HCT116 (cell line): ENCODE measurements at regions not wholly inside any gene's neighbourhood (a gene's known extent, or its start where the extent isn't known, plus 50 kb on each side); places are given as distances from the start of the nearest gene placed in this dataset.

Experiments
- ATAC-seq: fragments of 200-7000 bp; cut with Tn5 transposase; 2 replicates; pipeline ENCODE4 v1.9.1; 2020; ENCODE audit warnings: mild to moderate bottlenecking, moderate library complexity
- BruUV-seq: library from RNA; stranded (reverse); fragments of 400-500 nt; replicated peaks from 2 replicates; lab custom pipeline; 2021; lab: Mats Ljungman, UMichigan
- CTCF ChIA-PET: fragments of 300-600 bp; sonication (Branson Sonifier 250); formaldehyde crosslinking; loops from one replicate; lab custom pipeline; 2021; ENCODE audit warnings: antibody characterized with exemption; lab: Charles Lee
- POLR2A ChIA-PET: fragments of 300-600, 350-600 bp; sonication (Branson Sonifier 250); formaldehyde crosslinking; loops from one replicate; lab custom pipeline; 2021; ENCODE audit warnings: antibody characterized with exemption; lab: Charles Lee
- RAD21 ChIA-PET, 2 experiments: fragments of 300-600 bp; sonication (Branson Sonifier 250); formaldehyde crosslinking; loops; one replicate each; lab custom pipeline; 2023; ENCODE audit warnings: low total read pairs in 2 of 2; ENCODE audit not compliant: uncharacterized antibody in 2 of 2, unreplicated experiment in 2 of 2, low non-redundant PET in 1 of 2; lab: Charles Lee
- DNase-seq: peaks from one replicate; pipeline ENCODE4 v3.0.0-alpha.2; 2010; ENCODE audit warnings: low read depth, low spot score
- H2AFZ ChIP-seq: fragments of 200-600 bp; shearing (Covaris generic), sonication (generic); 2 replicates; pipeline ENCODE4 v1.6.1; 2017; ENCODE audit warnings: low read depth, mixed run types, mixed read lengths, antibody characterized with exemption, low read length; ENCODE audit not compliant: poor library complexity, severe bottlenecking
- H3K27ac ChIP-seq: 2 replicates; pipeline ENCODE4 v1.5.1; 2012; ENCODE audit warnings: low read depth, low read length
- H3K27me3 ChIP-seq: fragments of 200-600 bp; sonication (generic); 2 replicates; pipeline ENCODE4 v1.6.1; 2016; ENCODE audit warnings: mixed run types, low read length, mixed read lengths; ENCODE audit not compliant: insufficient read depth
- H3K36me3 ChIP-seq, 2 experiments: fragments of 200-500 bp in 1 of 2; fragments of 200-600 bp in 1 of 2; sonication (Bioruptor generic) in 1 of 2; sonication (generic) in 1 of 2; 2 replicates each; pipeline versions ENCODE4 v1.5.1 to v1.6.1; 2014 to 2016; ENCODE audit warnings: low read length in 2 of 2, inconsistent platforms in 1 of 2, mixed read lengths in 1 of 2, mixed run types in 1 of 2; ENCODE audit not compliant: insufficient read depth in 2 of 2, control insufficient read depth in 1 of 2
- H3K4me1 ChIP-seq, 2 experiments: fragments of 200-600 bp in 1 of 2; sonication (generic) in 1 of 2; 2 replicates each; pipeline versions ENCODE4 v1.5.1 to v1.6.1; 2012 to 2017; ENCODE audit warnings: low read length in 2 of 2, inconsistent platforms in 1 of 2, mild to moderate bottlenecking in 1 of 2, mixed read lengths in 1 of 2, mixed run types in 1 of 2, moderate library complexity in 1 of 2; ENCODE audit not compliant: insufficient read depth in 2 of 2, control insufficient read depth in 1 of 2
- H3K4me2 ChIP-seq: fragments of 200-600 bp; sonication (generic); 2 replicates; pipeline ENCODE4 v1.6.1; 2017; ENCODE audit warnings: mixed run types, low read length, mixed read lengths
- H3K4me3 ChIP-seq, 2 experiments: fragments of 200-600 bp in 1 of 2; sonication (generic) in 1 of 2; replicated peaks in 1 of 2; 2 replicates each; pipeline ENCODE4 v1.5.1; 2011 to 2016; ENCODE audit warnings: low read length in 2 of 2, control low read depth in 1 of 2, low read depth in 1 of 2, mild to moderate bottlenecking in 1 of 2, mixed read lengths in 1 of 2, mixed run types in 1 of 2
- H3K79me2 ChIP-seq: fragments of 200-600 bp; sonication (generic); 2 replicates; pipeline ENCODE4 v1.6.1; 2017; ENCODE audit warnings: mild to moderate bottlenecking, mixed run types, low read length, moderate library complexity, mixed read lengths; ENCODE audit not compliant: insufficient read depth
- H3K9ac ChIP-seq: fragments of 200-600 bp; sonication (generic); 2 replicates; pipeline ENCODE4 v1.6.1; 2016; ENCODE audit warnings: low read length, mixed read lengths
- H3K9me2 ChIP-seq: fragments of 200-600 bp; sonication (generic), shearing (Covaris generic); 2 replicates; pipeline ENCODE4 v1.6.1; 2017; ENCODE audit warnings: mixed run types, mild to moderate bottlenecking, moderate library complexity; ENCODE audit not compliant: insufficient read depth
- H3K9me3 ChIP-seq, 2 experiments: fragments of 200-500 bp in 1 of 2; fragments of 200-600 bp in 1 of 2; sonication (Bioruptor generic) in 1 of 2; sonication (generic) in 1 of 2; 2 replicates each; pipeline ENCODE4 v1.6.1; 2014 to 2017; ENCODE audit warnings: low read length in 2 of 2, mixed read lengths in 2 of 2, inconsistent platforms in 1 of 2, low read depth in 1 of 2, mild to moderate bottlenecking in 1 of 2, mixed run types in 1 of 2, moderate library complexity in 1 of 2; ENCODE audit not compliant: control insufficient read depth in 1 of 2, insufficient read depth in 1 of 2
- H4K20me1 ChIP-seq: fragments of 200-600 bp; sonication (generic), shearing (Covaris generic); 2 replicates; pipeline ENCODE4 v1.6.1; 2017; ENCODE audit warnings: mixed run types, mild to moderate bottlenecking, moderate library complexity; ENCODE audit not compliant: insufficient read depth
- ATF3 ChIP-seq: IDR thresholded peaks from 2 replicates; pipeline ENCODE4 v1.6.1; 2012
- CBX3 ChIP-seq: IDR thresholded peaks from 2 replicates; pipeline ENCODE4 v1.6.1; 2012; ENCODE audit warnings: low read depth
- CEBPB ChIP-seq: IDR thresholded peaks from 2 replicates; pipeline ENCODE4 v1.6.1; 2012; ENCODE audit warnings: low read depth
- CTCF ChIP-seq, 3 experiments: fragments of 200-600 bp in 1 of 3; sonication (generic) in 1 of 3; IDR thresholded peaks in 2 of 3; conservative IDR thresholded peaks in 1 of 3; 2 replicates each; pipeline ENCODE4 v1.5.1; 2012 to 2017; ENCODE audit warnings: low read depth in 2 of 3, low read length in 2 of 3, antibody characterized with exemption in 1 of 3, borderline replicate concordance in 1 of 3, control low read depth in 1 of 3, mild to moderate bottlenecking in 1 of 3, mixed read lengths in 1 of 3, mixed run types in 1 of 3, moderate library complexity in 1 of 3; ENCODE audit not compliant: insufficient read depth in 1 of 3
- EZH2 ChIP-seq: fragments of 200-600 bp; sonication (generic); IDR thresholded peaks from 2 replicates; pipeline ENCODE4 v1.6.1; 2017; ENCODE audit warnings: antibody characterized with exemption, mixed run types
- EZH2phosphoT487 ChIP-seq: fragments of 200-600 bp; IDR thresholded peaks from 2 replicates; pipeline ENCODE4 v1.6.1; 2018; ENCODE audit warnings: antibody characterized with exemption, borderline replicate concordance
- FOSL1 ChIP-seq: IDR thresholded peaks from 2 replicates; pipeline ENCODE4 v1.6.1; 2012; ENCODE audit warnings: low read depth
- JUND ChIP-seq: IDR thresholded peaks from 2 replicates; pipeline ENCODE4 v1.6.1; 2012
- MAX ChIP-seq: IDR thresholded peaks from 2 replicates; pipeline ENCODE4 v1.6.1; 2012
- POLR2AphosphoS5 ChIP-seq: IDR thresholded peaks from 2 replicates; pipeline ENCODE4 v1.6.1; 2011; ENCODE audit warnings: mild to moderate bottlenecking, low read depth, low read length, moderate library complexity
- RAD21 ChIP-seq: IDR thresholded peaks from 2 replicates; pipeline ENCODE4 v1.6.1; 2012; ENCODE audit warnings: low read depth, mild to moderate bottlenecking
- REST ChIP-seq: IDR thresholded peaks from 2 replicates; pipeline ENCODE4 v1.6.1; 2012; ENCODE audit warnings: low read depth
- SP1 ChIP-seq: IDR thresholded peaks from 2 replicates; pipeline ENCODE4 v1.6.1; 2012; ENCODE audit warnings: low read depth
- SRF ChIP-seq: IDR thresholded peaks from 2 replicates; pipeline ENCODE4 v1.6.1; 2012; ENCODE audit warnings: low read depth
- TCF7L2 ChIP-seq: IDR thresholded peaks from 2 replicates; pipeline ENCODE4 v1.7.0; 2011; ENCODE audit warnings: borderline replicate concordance, inconsistent platforms; ENCODE audit not compliant: insufficient read depth, insufficient read length; ENCODE audit errors: extremely low read depth
- ZBTB33 ChIP-seq: IDR thresholded peaks from 2 replicates; pipeline ENCODE4 v1.6.1; 2011; ENCODE audit warnings: mild to moderate bottlenecking, low read length, moderate library complexity; ENCODE audit not compliant: insufficient replicate concordance; ENCODE audit errors: extremely low read depth
- ZFX ChIP-seq: fragments of 450-650 bp; IDR thresholded peaks from 2 replicates; pipeline ENCODE4 v1.6.1; 2017
- intact Hi-C: fragments of 100-400 bp; cut with micrococcal nuclease; formaldehyde crosslinking; loops from 2 replicates; pipeline ENCODE4 v1.10.0; 2022

GRCh38 chr16:64452446-64452845 is 669.4 kb downstream of the CDH11 start:
- Histone ChIP-seq H3K9me3 (peaks cover 11 to 24% of the 10 kb centered on the region in 2 experiments; a peak in 2 of 4 replicates), H3K79me2 (no peaks in the 10 kb centered on the region), H2AFZ (no peak overlapping the region), H3K36me3 (no peaks in the 10 kb centered on the region), H4K20me1 (no peaks in the 10 kb centered on the region), H3K9ac (no peak overlapping the region), H3K9me2 (no peaks in the 10 kb centered on the region), H3K27ac (no peak overlapping the region), H3K4me1 (no peaks in the 10 kb centered on the region), H3K4me3 (no peak overlapping the region), H3K4me2 (no peak overlapping the region), H3K27me3 (no peaks in the 10 kb centered on the region)
- TF ChIP-seq CTCF (IDR thresholded peaks at IDR 0.05 in 2 of 3, conservative IDR thresholded peaks at IDR 0.05 in 1 of 3; ENCODE audit: borderline replicate concordance in 1 of 3, insufficient read depth in 1 of 3, low read depth in 2 of 3, low read length in 2 of 3) (no peak), EZH2 (no peak), TCF7L2 (no peak), FOSL1 (no peak), POLR2AphosphoS5 (no peak), REST (no peak), SP1 (no peak), RAD21 (no peak), SRF (no peak), ATF3 (no peak), CEBPB (no peak), CBX3 (no peak), MAX (no peak), ZBTB33 (no peak), ZFX (no peak), EZH2phosphoT487 (no peak), JUND (no peak)
- ATAC-seq (no peak), DNase-seq (no peak)
- RAD21 ChIA-PET, result no interaction called here
- POLR2A ChIA-PET, result no interaction called here
- intact Hi-C loops, result no loop called here
- CTCF ChIA-PET, result no interaction called here
- BruUV-seq, result no TSS peak
